GM21619 (cell line): ENCODE measurements at regions not wholly inside any gene's neighbourhood (a gene's known extent, or its start where the extent isn't known, plus 50 kb on each side); places are given as distances from the start of the nearest gene placed in this dataset.

Experiments
- ATAC-seq: cut with Tn5 transposase; IDR thresholded peaks from one replicate; pipeline ENCODE4 v1.9.1; 2021; ENCODE audit not compliant: unreplicated experiment

GRCh38 chr5:174189654-174190541 lies 144.4 kb downstream of the NSG2 start:
- no peak for ATAC-seq

GRCh38 chr5:174191076-174191475 lies 145.6 kb downstream of the NSG2 start:
- no peak for ATAC-seq

GRCh38 chr5:174191850-174192655 lies 146.5 kb downstream of the NSG2 start:
- ATAC-seq = no peak

GRCh38 chr5:174192901-174193300 lies 147.4 kb downstream of the NSG2 start:
- no peak for ATAC-seq

GRCh38 chr5:174195517-174195916 lies 150.0 kb downstream of the NSG2 start:
- ATAC-seq = no peak

- ATAC-seq = no peak
Measured at GRCh38 chr5:174197929-174198328, 152.4 kb downstream of the NSG2 start.

GRCh38 chr5:174198541-174198940 lies 153.0 kb downstream of the NSG2 start:
- ATAC-seq = no peak

GRCh38 chr5:174202996-174203395 lies 157.5 kb downstream of the NSG2 start:
- no peak for ATAC-seq

- ATAC-seq = no peak
Measured at GRCh38 chr5:174204535-174205313, 159.2 kb downstream of the NSG2 start.

- ATAC-seq = no peak
Measured at GRCh38 chr5:174205939-174206338, 160.4 kb downstream of the NSG2 start.

GRCh38 chr5:174210596-174211276 lies 165.2 kb downstream of the NSG2 start:
- no peak for ATAC-seq

GRCh38 chr5:174211277-174211626 lies 165.7 kb downstream of the NSG2 start:
- ATAC-seq = no peak

- ATAC-seq = no peak
Measured at GRCh38 chr5:174217527-174217926, 172.0 kb downstream of the NSG2 start.

GRCh38 chr5:174218162-174218561 lies 172.7 kb downstream of the NSG2 start:
- no peak for ATAC-seq

GRCh38 chr5:174220417-174220816 lies 174.9 kb downstream of the NSG2 start:
- no peak for ATAC-seq

GRCh38 chr5:174221436-174221835 lies 175.9 kb downstream of the NSG2 start:
- no peak for ATAC-seq

GRCh38 chr5:174221946-174222345 lies 176.4 kb downstream of the NSG2 start:
- ATAC-seq = no peak

- ATAC-seq = no peak
Measured at GRCh38 chr5:174222891-174223290, 177.4 kb downstream of the NSG2 start.

GRCh38 chr5:174223355-174223754 lies 177.8 kb downstream of the NSG2 start:
- ATAC-seq = no peak

- no peak for ATAC-seq
Measured at GRCh38 chr5:174229068-174229467, 183.6 kb downstream of the NSG2 start.
